ENCODE measurements at regions not wholly inside any gene's neighbourhood (a gene's known extent, or its start where the extent isn't known, plus 50 kb on each side); places are given as distances from the start of the nearest gene placed in this dataset.

GRCh38 chrX:81537723-81538122 lies 335.8 kb downstream of the SH3BGRL start:
- no peak for TF ChIP-seq POLR2A (IDR thresholded peaks at IDR 0.05; ENCODE audit: low read length)
- no peak for TF ChIP-seq GATA1 (IDR thresholded peaks at IDR 0.05; ENCODE audit: low read depth, low read length)

Data from erythroblast (primary cell).